Activated naive CD4-positive, alpha-beta T cell treated with Interleukin-2 at 50 U/mL for 16 hours (primary cell): ENCODE measurements at regions not wholly inside any gene's neighbourhood (a gene's known extent, or its start where the extent isn't known, plus 50 kb on each side); places are given as distances from the start of the nearest gene placed in this dataset.
"Not testable (repeated sequence)": the region's sequence is repeated elsewhere in the genome, so short reads cannot be mapped to it uniquely, and the experiment has no call there.

Experiments
- DNase-seq: peaks from one replicate; pipeline ENCODE4 v3.0.0-alpha.2; 2020

DNA sequence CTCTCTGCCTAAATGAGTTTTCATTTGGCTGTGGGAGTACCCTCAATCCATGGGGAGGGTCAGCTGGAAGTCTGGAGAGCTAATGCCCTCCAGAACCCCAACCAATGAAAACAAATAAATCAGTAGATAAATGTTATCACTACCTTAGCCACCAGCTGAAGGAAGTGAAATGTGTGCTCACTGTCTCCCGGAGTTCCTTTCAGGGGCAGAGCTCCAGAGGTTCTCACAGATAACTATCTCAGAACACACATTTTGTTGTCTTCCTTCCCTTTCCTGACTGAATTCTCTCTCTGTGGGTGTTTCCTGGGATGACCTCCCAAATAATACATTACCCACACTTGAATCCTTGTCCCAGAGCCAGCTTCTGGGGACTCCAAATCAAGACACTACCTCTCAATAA, 779.6 kb downstream of the DIAPH3 start:
- DNase-seq, result no peak

DNA sequence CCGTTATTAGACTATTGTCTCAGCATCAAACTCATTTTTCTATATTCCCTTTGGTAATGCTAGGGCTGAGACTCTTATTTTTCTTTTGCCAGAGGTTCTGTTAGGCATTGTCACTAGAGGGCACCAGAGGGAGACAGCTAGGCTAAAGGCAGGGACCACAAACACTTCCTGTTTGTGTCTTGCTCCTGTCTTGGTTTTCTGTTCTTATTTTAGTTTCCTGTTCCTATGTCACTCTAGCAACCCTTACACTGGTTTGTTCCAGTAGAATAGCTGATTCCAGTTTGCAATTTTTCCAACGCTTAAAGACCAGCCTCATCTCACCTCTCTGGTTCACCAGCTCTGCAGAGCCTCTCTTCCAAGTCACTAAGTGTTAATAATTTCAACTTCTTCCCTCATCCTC, 772.0 kb downstream of the DIAPH3 start:
- DNase-seq, result peak; percentile 25

DNA sequence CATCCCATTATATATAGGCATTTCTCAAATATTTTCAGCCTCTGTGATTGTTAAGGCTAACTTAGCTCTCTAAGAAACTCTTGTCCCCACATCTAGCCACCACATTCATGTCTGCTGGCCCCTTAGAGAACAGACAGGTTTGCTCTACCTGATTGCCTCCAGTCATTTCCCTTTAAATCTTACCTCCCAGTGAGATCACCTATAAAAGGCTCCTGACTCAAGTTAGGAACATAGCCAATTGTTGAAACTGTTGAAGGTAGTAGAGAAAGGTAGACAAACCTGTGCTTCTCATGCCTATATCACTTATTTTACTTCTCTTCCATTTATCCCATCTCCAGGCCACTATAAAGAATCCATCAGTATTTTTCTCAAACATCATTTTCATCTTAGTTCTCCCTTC, 771.4 kb downstream of the DIAPH3 start:
- no peak for DNase-seq

DNA sequence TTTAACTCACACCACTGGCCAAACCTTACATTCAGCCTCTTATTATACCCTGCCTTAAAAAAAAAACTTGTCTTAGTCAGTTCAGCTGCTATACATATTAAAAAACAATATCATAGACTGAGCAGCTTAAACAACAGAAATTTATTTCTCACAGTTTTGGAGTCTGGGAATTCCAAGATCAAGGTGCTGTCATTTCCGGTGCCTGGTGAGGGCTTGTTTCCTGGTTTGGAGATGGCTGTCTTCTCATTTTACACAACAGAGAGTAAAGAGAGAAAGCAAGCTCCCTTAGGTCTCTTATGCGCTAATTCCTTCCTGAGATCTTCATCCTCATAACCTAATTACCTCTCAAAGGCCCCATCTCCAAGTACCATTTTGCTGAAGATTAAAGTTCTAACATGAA, 769.2 kb downstream of the DIAPH3 start:
- no peak for DNase-seq

DNA sequence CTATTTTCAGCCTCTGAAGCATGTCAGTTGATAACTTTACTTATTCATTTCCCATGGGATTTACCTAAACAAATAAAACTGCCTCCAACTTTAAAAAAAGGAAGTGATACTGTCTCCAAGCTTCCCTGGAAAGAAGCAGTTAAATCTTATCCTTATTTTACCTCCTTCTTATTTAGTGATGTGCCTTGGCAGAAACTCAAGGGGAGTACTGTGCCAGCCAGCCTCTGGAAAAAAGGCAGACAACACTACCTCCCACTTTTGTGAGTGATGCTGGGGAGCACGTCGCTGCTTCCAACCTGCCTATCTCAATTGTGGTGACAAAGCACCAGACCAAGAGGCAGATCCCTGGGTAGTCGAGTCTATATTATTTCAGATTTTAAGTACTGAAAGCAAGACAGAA, 765.6 kb downstream of the DIAPH3 start:
- no peak for DNase-seq

DNA sequence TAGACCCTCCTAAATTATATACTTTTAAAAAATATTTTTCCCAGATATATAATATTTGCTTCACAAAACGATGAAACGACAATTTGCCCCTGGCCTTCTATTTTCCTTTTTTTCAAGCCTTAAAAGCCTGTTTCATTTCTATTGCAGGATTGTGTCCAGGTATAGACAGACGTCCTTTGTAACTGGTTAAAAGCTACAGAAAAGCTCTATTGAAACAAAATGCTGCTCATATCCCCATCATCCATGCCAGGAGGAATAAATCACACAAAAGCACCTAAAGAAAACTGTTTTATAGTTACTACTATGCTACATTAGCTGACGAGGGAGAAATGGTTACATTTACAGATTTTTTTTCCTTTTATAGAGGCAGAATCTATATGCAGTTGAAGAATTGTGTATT, 765.1 kb downstream of the DIAPH3 start:
- DNase-seq, result no peak

DNA sequence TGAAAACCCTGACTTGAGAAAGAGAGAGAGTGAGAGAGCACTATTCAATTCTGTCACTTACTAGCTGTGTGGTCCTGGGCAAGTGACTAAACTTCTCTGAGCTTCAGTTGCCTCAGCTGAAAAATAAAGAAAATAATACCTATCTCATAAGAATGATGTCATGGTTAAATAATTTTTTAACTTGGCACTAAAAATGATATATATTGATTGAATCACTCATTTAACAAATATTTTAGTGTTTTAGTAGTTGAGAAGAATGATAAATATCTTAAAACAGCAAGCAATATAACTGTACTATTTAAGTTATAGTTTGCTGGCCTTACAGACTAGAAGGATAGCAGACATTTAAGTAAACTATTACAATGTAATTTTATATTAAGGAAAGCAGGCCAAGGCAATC, 764.2 kb downstream of the DIAPH3 start:
- no peak for DNase-seq

DNA sequence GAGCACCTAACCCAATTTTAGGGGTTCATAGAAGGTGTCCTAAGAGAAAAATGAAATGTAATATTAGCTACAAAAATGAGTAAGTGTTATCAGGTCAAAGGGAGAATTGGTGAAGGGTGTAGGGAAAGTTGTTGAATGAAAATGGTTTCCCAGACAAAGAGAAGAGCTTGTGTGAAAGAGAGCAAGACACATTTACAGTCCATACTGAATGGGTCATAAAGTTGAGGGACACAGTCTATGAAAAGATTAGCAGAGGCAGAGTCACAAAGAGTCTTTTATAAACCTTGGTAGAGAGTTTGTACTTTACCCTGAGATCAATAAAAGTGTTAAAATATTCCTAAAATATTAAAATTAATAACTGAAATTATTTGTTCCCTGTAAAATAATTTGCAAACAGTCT, 759.4 kb downstream of the DIAPH3 start:
- no peak for DNase-seq

DNA sequence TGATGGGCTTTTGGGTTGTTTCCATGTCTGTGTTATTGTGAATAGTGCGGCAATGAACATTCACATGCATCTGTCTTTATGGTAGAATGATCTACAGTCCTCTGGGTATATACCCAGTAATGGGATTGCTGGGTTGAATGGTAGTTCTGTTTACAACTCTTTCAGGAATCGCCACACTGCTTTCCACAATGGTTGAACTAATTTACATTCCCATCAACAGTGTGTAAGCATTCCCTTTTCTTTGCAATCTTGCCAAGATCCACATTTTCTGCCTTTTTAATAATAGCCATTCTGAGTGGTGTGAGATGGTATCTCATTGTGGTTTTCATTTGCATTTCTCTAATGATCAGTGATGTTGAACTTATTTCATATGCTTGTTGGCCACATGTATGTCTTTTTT, 756.5 kb downstream of the DIAPH3 start:
- not testable (repeated sequence) for DNase-seq

DNA sequence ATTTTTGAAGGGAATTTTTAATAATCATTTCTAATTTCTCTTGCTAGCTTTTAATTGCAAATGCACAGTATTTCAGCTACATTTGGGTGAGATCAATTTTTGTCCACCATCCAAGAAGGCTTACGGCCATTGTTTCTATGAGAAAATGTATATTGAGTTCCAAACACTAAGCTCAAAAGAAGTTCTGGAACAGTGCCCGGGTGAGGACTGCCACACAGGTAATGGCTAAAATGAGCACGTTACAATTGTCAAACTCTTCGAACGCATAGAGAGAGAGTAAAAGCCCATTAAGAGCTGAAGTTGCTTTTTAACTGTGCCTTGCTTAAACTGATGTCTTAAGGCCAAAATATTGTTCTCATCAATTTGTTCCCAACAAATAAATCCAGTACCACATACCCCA, 755.0 kb downstream of the DIAPH3 start:
- no peak for DNase-seq

DNA sequence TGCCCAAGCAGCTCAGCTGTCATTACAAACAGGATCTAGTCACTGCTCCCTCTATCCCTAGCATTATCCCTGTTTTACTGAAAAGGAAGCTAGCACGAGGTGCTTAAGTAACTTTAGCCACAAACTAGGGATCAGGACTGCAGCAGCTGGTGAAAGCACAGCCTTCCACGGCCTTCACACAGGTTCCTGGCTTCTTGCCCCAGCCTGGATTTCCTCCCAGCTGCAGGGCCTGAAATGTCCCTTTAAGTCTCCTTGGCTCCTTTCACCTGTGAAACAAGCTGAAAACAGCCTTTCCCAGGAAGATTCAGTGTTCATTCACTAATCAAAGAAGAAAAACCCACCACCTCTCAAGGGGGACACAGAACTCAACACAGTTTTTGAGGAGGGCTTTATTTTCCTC, 754.5 kb downstream of the DIAPH3 start:
- DNase-seq, result no peak

DNA sequence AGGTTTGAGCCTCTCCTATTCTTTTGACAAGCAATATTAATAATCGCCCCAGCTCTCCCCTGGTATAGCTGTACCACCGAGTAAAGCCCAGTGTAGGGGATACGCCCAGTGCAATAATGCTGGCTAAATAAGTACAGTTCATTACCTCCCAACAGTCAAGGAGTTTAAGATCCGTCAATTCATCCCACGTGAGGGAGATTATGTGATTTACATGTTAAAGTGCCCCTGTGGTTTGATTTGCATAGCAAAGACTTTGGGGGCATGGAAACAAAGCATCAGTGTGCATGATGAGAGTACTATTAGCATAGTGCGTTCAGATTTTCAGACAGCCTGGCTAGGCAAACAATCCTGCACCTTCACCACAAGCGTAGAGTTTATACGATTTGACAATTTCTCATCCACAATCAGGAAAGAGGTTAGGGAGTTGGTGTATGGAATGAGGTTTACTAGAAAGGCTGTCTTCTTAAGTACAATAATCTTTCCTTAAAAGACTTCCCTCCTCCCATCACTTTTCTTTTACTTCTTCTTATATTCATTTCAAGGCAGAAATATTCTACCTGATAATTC, 754.0 kb downstream of the DIAPH3 start:
- no peak for DNase-seq

DNA sequence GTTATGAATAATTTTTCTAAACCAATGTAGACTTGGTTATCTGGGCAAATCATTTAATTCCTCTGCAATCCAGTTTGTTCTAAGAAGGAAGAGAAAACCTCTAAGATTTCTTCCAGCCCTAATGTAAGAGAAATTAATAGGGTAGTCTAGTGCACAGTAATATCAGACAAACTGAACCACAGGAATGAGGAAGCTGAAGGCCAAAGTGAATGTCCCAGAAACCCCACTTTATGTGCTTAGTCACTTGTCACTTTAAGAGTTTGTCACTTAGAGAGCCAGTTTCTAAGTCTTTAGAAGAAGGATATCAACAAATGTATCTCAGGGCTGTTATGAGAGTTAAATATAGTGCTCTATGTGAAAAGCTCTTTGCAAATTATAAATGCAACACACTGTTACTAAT, 750.6 kb downstream of the DIAPH3 start:
- DNase-seq, result no peak

DNA sequence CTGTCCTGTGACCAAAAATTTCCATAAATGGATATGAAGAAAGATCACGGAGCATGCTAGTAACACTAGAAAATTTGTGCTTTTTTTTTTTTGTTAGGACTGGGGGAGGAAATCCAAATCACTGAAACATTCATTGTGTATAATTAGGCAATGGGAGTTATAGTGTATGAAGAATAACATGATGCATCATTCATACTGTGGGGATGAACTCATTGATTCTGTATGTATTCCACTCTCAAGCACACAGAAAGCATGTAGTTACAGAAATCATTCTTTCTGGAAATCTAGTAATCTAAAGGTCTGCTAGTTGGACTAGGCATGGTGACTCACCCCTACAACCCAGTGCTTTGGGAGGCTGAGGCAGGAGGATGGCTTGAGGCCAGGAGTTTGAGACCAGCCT, 749.7 kb downstream of the DIAPH3 start:
- DNase-seq, result no peak

DNA sequence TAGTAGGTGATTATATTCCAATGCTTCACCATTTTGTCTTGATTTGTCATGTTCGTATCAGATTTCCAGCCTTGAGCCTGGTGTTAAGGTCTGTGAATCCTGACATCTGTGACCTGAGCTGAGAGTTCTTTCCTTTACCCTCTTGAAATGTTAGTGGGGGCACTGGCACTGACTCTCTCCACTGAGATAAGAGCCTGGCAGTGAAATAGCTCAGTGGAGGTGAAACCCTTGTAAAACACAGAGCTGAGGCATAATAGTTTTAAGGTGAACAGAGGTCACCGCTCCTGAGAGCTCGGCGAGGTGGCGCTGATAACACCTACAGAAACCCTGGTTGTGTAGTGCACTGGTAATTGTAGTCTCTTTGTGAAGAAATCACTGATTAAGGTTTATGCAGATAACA, 748.2 kb downstream of the DIAPH3 start:
- no peak for DNase-seq

DNA sequence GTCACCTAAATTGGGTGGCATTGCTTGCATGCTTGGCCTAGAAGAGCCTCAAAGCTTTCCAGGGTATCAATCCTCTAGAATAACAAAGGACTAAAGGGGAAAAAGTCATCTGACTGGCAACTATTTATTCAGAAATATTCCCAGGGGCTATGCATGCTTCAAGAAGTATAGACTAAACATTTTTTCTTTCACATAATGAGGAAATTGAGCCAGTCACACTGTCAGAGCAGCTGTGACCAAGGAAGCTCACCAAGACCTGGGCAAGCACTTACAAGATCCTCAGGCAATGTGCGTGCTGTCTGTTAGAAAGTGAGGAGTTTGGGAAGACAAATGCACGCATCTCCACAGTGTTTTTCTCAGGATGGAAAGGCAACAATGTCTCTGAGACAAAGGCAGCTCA, 747.2 kb downstream of the DIAPH3 start:
- no peak for DNase-seq

DNA sequence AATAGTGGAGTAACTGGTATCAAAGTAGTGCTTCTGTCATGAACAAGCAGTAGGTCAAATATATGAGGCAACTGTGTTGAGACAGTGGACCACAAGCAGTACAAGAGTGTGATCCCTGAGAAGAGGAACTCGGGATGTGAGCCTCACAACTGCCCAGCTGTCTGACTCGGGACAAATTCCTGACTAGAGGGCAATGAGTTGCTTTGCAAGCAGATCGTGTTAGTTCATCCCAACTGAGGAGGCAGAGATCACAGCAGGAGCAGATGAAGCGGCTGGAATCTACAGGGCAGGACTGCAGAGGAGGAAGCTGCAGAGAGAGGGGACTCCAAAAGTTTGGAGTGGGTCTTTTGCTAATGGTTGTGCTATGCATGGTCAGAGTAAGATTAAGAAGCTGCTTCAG, 741.1 kb downstream of the DIAPH3 start:
- no peak for DNase-seq

DNA sequence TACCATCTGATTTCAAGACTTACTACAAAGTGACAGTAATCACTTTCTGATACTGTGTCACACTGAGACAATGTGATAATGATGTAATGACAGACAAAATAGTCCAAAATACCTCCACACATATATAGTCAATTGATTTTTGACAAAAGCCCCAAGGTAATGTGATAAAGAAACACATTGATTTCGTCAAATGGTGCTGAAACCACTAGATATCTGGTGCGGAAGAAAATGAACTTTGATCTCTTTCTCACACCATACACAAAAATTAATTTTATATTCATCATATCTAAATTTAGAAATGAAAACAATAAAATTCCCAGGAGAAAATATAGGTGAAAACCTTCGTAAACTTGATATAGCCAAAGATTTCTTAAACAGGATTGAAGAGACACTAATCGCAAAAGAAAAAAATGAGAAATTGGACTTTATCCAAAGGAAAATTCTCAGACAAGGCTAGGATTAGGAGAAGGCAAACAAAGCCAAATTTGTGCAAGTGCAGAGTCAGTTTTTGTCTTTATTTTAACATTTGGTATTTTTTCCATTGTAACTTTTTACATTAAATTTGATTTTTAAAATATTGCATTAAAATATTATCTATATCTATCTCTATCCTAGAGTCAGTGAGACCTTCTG, 739.9 kb downstream of the DIAPH3 start:
- no peak for DNase-seq

DNA sequence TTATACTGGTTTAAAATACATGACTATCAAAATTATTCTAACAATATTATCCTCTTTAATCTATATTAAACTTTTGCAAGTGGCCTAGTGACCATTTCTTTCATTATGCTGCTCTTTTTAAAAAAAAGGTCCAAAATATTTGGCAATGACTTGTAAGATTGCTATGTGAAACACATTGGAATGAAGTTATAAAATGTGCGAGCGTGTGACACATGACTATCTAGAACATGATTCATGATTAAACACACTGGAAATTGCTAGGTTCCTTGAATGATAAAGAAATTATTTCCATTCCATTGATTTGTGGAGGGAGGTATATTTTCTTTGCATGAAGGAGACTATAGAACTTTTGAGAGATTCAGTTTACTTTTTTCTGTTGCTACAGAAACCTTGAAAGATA, 739.1 kb downstream of the DIAPH3 start:
- no peak for DNase-seq

DNA sequence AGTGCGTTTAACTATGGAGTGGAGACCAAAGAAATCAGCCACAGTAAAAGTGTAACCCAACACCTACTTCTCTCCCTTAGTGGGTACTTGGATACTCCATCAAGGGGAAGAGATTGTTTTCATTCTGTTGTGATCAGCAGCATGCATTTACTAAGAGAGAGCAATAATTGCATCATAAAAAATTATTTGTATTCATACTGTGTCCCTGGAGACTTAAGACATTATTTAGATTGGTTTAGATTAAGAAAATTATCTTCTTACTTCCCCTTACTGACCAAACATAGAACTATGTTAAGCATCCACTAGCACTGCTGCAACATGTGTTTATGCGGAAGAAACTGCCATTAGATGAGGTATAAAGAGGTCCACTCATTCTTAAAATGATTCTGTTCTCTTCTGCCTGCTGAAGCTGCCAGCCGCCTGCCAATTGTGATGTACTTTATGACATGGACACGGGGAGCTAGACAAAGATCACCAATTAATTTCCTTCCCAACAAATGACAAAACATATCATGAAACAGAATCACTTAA, 738.5 kb downstream of the DIAPH3 start:
- DNase-seq, result no peak

DNA sequence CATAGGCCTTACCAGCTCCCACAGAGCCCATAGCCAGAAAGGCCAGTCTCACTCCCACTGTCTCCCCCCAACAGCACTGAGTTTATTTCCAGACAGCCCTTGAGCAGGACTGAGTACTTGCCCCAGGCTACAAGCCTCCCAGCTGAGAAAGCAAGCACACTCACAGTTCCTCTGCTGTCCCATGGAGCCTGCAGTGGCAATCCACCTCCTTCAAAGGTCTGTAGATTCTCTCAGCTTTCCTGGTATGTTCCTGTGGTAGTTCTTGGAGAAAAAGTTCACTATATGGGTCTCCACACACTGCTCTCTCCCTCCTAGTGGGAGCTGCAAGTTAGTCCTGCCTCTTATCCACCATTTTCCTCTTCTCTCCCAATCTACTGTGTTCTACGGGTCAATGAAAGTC, 728.7 kb downstream of the DIAPH3 start:
- no peak for DNase-seq

DNA sequence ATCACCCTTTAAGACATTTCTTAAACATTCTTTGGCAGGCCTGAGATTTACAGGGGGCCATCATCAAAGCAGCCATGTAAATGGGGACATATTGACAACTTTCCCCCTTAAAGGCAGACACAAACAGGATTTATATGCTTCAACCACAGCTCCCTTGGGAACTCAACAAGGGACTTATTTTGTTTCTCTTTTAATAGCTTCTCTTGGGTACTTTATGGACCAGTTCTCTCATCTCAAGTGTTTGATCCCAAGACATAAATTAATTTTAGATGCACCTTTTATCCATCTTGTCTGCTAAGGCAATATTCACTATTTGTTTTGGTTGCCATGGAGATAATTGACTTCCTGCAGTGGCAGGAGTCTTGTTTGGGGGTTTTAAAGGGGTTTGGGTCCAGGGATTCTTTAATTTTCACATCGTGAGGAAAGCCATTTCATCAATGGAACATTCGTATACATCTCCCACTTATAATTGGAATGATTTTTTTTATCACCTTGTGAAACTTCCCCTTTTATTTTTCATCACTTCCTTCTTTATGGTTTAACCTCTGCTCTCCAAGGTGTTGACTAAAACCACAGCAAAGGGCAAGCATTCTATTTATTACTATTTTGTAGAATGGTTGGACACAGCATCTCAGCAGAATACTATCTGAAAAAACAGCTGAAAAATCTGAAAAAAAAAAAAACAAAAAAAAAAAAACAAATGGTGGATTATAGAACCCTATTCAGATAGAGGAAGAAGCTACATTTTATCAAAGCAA, 726.0 kb downstream of the DIAPH3 start:
- DNase-seq, result no peak

DNA sequence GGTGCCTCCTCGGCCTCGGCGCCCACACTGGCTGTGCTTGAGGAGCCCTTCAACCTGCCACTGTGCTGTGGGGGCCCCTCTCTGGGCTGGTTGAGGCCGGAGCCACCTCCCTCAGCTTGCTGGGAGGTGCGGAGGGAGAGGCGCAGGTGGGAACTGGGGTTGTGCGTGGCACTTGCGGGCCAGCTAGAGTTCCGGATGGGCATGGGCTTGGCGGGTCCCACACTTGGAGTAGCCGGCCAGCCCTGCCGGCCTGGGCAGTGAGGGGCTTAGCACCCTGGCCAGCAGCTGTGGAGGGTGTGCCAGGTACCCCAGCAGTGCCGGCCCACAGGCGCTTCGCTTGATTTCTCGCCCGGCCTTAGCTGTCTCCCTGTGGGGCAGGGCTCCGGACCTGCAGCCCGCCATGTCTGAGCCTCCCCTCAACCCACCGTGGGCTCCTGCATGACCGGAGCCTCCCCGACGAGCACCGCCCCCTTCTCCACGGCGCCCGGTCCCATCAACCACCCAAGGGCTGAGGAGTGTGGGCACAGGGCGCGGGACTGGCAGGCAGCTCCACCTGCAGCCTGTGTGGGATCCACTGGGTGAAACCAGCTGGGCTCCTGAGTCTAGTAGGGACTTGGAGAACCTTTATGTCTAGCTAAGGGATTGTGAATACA, 723.8 kb downstream of the DIAPH3 start:
- no peak for DNase-seq

DNA sequence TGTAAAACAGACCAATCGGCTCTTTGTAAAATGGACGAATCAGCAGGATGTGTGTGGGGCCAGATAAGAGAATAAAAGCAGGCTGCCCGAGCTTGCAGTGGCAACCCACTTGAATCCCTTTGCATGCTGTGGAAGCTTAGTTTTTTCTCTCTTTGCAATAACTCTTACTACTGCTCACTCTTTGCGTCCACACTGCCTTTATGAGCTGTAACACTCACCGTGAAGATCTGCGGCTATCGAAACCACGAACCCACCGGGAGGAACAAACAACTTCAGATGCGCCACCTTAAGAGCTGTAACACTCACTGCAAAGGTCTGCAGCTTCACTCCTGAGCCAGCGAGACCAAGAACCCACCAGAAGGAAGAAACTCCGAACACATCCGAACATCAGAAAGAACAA, 722.7 kb downstream of the DIAPH3 start:
- DNase-seq, result not testable (repeated sequence)
